GM12864 (cell line): ENCODE measurements at regions not wholly inside any gene's neighbourhood (a gene's known extent, or its start where the extent isn't known, plus 50 kb on each side); places are given as distances from the start of the nearest gene placed in this dataset.

Source experiments
- DNase-seq: peaks from one replicate; pipeline ENCODE4 v3.0.0-alpha.2; 2011; ENCODE audit warnings: low read depth
- H3K4me3 ChIP-seq: 2 replicates; pipeline ENCODE4 v1.5.1; 2011; ENCODE audit warnings: mild to moderate bottlenecking, low read depth, low read length, control low read depth
- CTCF ChIP-seq: IDR thresholded peaks from 2 replicates; pipeline ENCODE4 v1.5.1; 2011; ENCODE audit warnings: low read depth, mild to moderate bottlenecking, moderate library complexity, low read length, control low read depth, inconsistent platforms; ENCODE audit errors: missing control alignments

GRCh38 chr20:46811224-46812084 lies 83.2 kb upstream of the EYA2 start:
- DNase-seq: no peak
- no peak overlapping the region for H3K4me3 ChIP-seq
- no peak for TF ChIP-seq CTCF

GRCh38 chr20:46814366-46815232 lies 80.0 kb upstream of the EYA2 start:
- H3K4me3 ChIP-seq: no peak overlapping the region
- TF ChIP-seq CTCF: no peak
- DNase-seq: no peak

GRCh38 chr20:46816097-46816496 lies 78.5 kb upstream of the EYA2 start:
- no peak overlapping the region for H3K4me3 ChIP-seq
- TF ChIP-seq CTCF: no peak
- no peak for DNase-seq

- no peak overlapping the region for H3K4me3 ChIP-seq
- no peak for DNase-seq
- TF ChIP-seq CTCF: no peak
Observed at GRCh38 chr20:46816886-46817638, 77.6 kb upstream of the EYA2 start.

- DNase-seq: no peak
- no peak overlapping the region for H3K4me3 ChIP-seq
- no peak for TF ChIP-seq CTCF
Observed at GRCh38 chr20:46820682-46821081, 74.0 kb upstream of the EYA2 start.

- no peak for TF ChIP-seq CTCF
- H3K4me3 ChIP-seq: no peak overlapping the region
- no peak for DNase-seq
Observed at GRCh38 chr20:46823271-46823751, 71.3 kb upstream of the EYA2 start.
